ENCODE measurements at regions not wholly inside any gene's neighbourhood (a gene's known extent, or its start where the extent isn't known, plus 50 kb on each side); places are given as distances from the start of the nearest gene placed in this dataset.

DNA sequence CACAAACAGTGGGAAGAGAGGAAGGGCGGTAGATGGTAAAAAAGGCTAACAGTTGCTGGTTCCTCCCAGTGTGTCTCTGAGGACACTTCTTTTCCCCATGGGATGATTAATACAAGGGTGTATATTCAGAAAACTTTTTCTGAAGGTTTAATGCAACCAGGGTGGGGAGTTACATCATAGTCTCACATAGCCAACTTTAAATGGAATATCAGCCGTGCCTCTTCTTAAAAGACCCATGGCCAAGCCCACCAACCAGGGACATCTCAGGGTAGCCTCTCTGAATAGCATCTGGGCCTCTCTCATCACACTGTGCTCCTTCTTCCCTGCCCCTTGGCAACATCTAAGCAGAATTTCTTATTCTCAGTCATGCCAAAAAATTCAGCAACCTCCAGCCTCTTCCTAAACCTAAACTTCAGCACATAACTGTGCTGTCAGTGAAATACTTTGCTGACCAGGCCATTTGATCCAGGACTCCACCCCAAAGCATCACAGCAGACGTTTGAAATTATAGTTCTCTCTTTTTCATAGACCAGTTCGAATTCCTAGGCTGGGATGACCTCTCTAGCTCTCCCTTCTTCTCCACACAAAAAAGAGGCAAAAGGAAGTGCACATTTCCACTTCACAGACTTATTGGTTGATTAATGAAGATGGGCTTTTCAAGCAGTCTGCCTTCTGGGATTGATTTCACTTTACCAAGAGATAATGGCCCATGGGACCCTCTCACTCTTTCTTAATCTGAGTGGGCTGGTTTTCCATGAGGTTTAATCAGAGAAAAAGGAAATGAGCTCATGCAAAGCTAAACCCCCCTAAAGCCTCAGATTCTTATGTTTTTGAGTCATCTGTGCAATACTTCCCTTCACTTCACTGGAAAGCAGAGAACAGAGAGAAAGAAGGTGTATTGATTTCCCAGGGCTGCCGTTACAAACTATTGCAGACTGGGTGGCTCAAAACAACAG, 85.1 kb upstream of the RAI14 start:
- Mint-ChIP-seq H3K27me3 (peaks cover 2% of the 10 kb centered on the region), H3K9me3 (no peaks in the 10 kb centered on the region), H3K4me1 (no peaks in the 10 kb centered on the region), H3K36me3 (ENCODE audit: low read depth) (no peaks in the 10 kb centered on the region), H3K27ac (no peak overlapping the region), H3K4me3 (no peak overlapping the region)
- DNase-seq, result no peak
- POLR2A ChIA-PET, result no interaction called here
- CTCF ChIA-PET, result no interaction called here

- H3K4me3 Mint-ChIP-seq, result no peak overlapping the region
- no peaks in the 10 kb centered on the region for H3K36me3 Mint-ChIP-seq (ENCODE audit: low read depth)
- DNase-seq, result no peak
- ChIA-PET POLR2A (no interaction called here), CTCF (no interaction called here)
- no peaks in the 10 kb centered on the region for H3K9me3 Mint-ChIP-seq
- peaks cover 2% of the 10 kb centered on the region for H3K27me3 Mint-ChIP-seq
- no peak overlapping the region for H3K27ac Mint-ChIP-seq
- no peaks in the 10 kb centered on the region for H3K4me1 Mint-ChIP-seq
Measured at GRCh38 chr5:34571677-34572041, 84.5 kb upstream of the RAI14 start.

DNA sequence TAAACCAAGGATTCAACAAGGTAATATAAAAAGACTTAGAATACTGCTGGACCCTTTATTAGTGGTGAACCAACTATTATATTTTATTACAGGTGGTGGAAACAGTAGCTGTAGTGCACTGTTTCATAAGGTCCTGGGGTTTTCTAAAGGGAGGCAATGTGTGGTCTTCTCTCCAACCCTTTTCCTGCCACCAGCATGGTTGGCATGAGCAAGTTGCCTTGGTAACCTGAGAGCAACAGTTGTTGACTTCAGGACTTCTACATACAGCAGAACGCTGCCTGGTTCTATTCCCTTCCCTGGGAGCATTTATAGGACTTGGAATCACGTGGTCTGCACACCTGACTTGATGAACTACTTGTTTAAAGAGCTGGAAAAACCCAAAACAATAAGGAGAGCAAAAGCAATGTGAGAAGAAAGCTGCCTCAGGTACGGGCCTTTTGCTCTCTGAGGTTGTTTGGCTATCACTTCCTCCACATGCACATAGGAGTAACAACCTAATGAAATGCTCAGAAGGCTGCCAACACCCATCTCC, 81.1 kb upstream of the RAI14 start:
- POLR2A ChIA-PET, result no interaction called here
- H3K4me1 Mint-ChIP-seq, result no peaks in the 10 kb centered on the region
- H3K36me3 Mint-ChIP-seq (ENCODE audit: low read depth), result no peaks in the 10 kb centered on the region
- CTCF ChIA-PET, result no interaction called here
- H3K27me3 Mint-ChIP-seq, result no peaks in the 10 kb centered on the region
- no peak for DNase-seq
- peaks cover 5% of the 10 kb centered on the region for H3K9me3 Mint-ChIP-seq
- H3K27ac Mint-ChIP-seq, result no peak overlapping the region
- H3K4me3 Mint-ChIP-seq, result no peak overlapping the region

GRCh38 chr5:34576891-34577666, 79.0 kb upstream of the RAI14 start:
- Mint-ChIP-seq H3K27me3 (no peaks in the 10 kb centered on the region), H3K4me1 (no peaks in the 10 kb centered on the region), H3K27ac (no peak overlapping the region), H3K9me3 (peaks cover 5% of the 10 kb centered on the region), H3K36me3 (ENCODE audit: low read depth) (no peaks in the 10 kb centered on the region), H3K4me3 (no peak overlapping the region)
- DNase-seq, result no peak
- CTCF ChIA-PET, result no interaction called here
- POLR2A ChIA-PET, result interaction anchor here (0.6 kb wide), 1 partner anchor 592 kb away, joined by 5 read pairs; no protein-coding TSS in a partner anchor

GRCh38 chr5:34578962-34579361, 77.2 kb upstream of the RAI14 start:
- H3K27me3 Mint-ChIP-seq, result peaks cover 4% of the 10 kb centered on the region
- no peak overlapping the region for H3K4me3 Mint-ChIP-seq
- H3K4me1 Mint-ChIP-seq, result peaks cover 3% of the 10 kb centered on the region
- ChIA-PET POLR2A (no interaction called here), CTCF (no interaction called here)
- no peaks in the 10 kb centered on the region for H3K36me3 Mint-ChIP-seq (ENCODE audit: low read depth)
- no peak overlapping the region for H3K27ac Mint-ChIP-seq
- H3K9me3 Mint-ChIP-seq, result peaks cover 5% of the 10 kb centered on the region
- DNase-seq, result no peak

- Mint-ChIP-seq H3K4me1 (peaks cover 3% of the 10 kb centered on the region), H3K27ac (no peak overlapping the region), H3K9me3 (peaks cover 5% of the 10 kb centered on the region), H3K27me3 (peaks cover 4% of the 10 kb centered on the region), H3K4me3 (no peak overlapping the region), H3K36me3 (ENCODE audit: low read depth) (no peaks in the 10 kb centered on the region)
- ChIA-PET POLR2A (no interaction called here), CTCF (no interaction called here)
- DNase-seq, result no peak
Measured at GRCh38 chr5:34580983-34581382, 75.1 kb upstream of the RAI14 start.

DNA sequence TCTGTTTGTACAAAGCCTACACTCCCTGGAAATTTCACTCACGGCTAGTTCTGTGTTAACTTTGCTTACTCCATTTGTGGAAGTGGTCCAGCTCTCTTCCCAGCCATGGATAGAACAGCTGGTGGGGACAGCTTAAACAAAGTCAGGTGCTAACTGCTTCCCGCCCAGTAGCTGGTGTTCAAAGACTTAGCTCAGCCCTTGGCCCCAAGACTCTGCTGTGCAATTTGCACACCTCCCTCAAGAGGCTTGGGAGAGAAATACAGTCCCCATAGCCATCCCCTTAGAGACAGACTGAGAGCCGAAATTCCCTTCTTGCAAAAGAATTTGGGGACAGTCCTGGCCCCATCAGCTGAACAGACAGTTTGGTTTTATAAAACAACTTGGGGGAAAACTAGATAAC, 73.8 kb upstream of the RAI14 start:
- H3K4me3 Mint-ChIP-seq, result no peak overlapping the region
- DNase-seq, result no peak

DNA sequence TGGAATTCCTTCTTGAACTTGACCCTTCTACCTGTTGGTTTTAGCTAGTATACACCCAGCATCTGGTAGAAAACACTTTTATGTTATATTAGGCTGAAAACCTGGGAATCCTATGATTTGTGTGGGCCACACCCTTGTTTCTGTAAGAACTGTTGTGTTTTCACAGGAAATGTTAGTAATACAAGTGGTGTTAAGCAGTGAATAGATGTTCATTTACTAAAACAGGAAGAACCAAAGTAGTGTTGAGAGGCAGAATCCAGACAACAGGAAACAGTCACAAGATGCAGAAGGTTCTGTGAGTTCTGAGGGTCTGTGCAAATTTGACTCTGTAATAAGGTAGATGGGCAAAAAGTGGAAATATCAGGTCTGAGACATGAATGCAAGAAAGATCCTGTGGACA, 73.0 kb upstream of the RAI14 start:
- no peak for DNase-seq
- ChIA-PET CTCF (no interaction called here), POLR2A (no interaction called here)
- H3K4me3 Mint-ChIP-seq, result no peak overlapping the region
- H3K27ac Mint-ChIP-seq, result no peak overlapping the region
- peaks cover 5% of the 10 kb centered on the region for H3K4me1 Mint-ChIP-seq
- H3K36me3 Mint-ChIP-seq (ENCODE audit: low read depth), result no peaks in the 10 kb centered on the region
- peaks cover 5% of the 10 kb centered on the region for H3K9me3 Mint-ChIP-seq
- peaks cover 8% of the 10 kb centered on the region for H3K27me3 Mint-ChIP-seq

More for the DNA sequence above, 73.8 kb upstream of the RAI14 start:
- CTCF ChIA-PET, result no interaction called here
- Mint-ChIP-seq H3K36me3 (ENCODE audit: low read depth) (no peaks in the 10 kb centered on the region), H3K9me3 (peaks cover 5% of the 10 kb centered on the region), H3K27me3 (peaks cover 4% of the 10 kb centered on the region), H3K4me1 (peaks cover 3% of the 10 kb centered on the region), H3K27ac (no peak overlapping the region)
- POLR2A ChIA-PET, result no interaction called here

GRCh38 chr5:34584165-34584564, 72.0 kb upstream of the RAI14 start:
- peaks cover 8% of the 10 kb centered on the region for H3K27me3 Mint-ChIP-seq
- peaks cover 5% of the 10 kb centered on the region for H3K4me1 Mint-ChIP-seq
- no peak overlapping the region for H3K4me3 Mint-ChIP-seq
- ChIA-PET POLR2A (no interaction called here), CTCF (no interaction called here)
- no peaks in the 10 kb centered on the region for H3K9me3 Mint-ChIP-seq
- no peaks in the 10 kb centered on the region for H3K36me3 Mint-ChIP-seq (ENCODE audit: low read depth)
- DNase-seq, result no peak
- no peak overlapping the region for H3K27ac Mint-ChIP-seq

GRCh38 chr5:34585601-34586104, 70.5 kb upstream of the RAI14 start:
- POLR2A ChIA-PET, result no interaction called here
- peaks cover 8% of the 10 kb centered on the region for H3K27me3 Mint-ChIP-seq
- no peaks in the 10 kb centered on the region for H3K36me3 Mint-ChIP-seq (ENCODE audit: low read depth)
- no peaks in the 10 kb centered on the region for H3K9me3 Mint-ChIP-seq
- no peak for DNase-seq
- peaks cover 5% of the 10 kb centered on the region for H3K4me1 Mint-ChIP-seq
- no peak overlapping the region for H3K27ac Mint-ChIP-seq
- H3K4me3 Mint-ChIP-seq, result no peak overlapping the region
- CTCF ChIA-PET, result interaction anchor here (1.2 kb wide), 1 partner anchor 20 kb away, joined by 3 read pairs; no protein-coding TSS in a partner anchor

DNA sequence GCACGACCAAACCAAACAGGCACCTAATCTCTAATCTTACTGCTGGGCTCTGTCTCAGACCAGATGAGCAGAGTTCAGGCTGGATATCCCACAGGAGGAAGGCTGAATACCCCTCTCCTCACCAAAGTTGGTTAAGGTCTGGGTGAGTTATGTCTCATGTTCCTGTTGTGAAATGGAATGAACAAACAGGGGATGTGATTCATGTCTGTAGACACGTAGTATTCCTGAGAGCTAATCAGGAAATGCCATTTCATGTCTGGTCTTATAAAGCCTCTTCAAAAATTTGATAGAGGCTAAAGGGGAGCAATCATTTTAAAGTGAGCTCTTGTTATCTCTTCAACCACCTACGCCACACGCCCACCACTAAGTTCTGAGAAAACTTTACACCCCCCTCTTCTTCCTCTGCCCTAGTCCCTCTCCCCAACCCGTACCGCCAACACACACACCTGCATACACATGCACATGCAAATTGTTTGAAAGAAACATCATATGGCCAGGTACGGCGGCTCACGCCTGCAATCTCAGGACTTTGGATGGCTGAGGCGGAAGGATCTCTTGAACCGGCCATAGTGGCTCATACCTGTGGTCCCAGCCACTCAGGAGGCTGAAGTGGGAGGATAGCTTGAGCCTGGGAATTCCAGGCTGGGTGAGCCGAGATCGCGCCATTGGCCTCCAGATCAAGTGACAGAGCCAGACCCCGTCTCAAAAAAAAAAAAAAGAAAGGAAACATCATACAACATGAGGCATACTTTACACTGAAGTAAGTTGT, 69.8 kb upstream of the RAI14 start:
- ChIA-PET POLR2A (no interaction called here), CTCF (interaction anchor here (1.2 kb wide), 1 partner anchor 20 kb away, joined by 3 read pairs; no protein-coding TSS in a partner anchor)
- no peak for DNase-seq
- H3K9me3 Mint-ChIP-seq, result no peaks in the 10 kb centered on the region
- no peaks in the 10 kb centered on the region for H3K36me3 Mint-ChIP-seq (ENCODE audit: low read depth)
- peaks cover 8% of the 10 kb centered on the region for H3K27me3 Mint-ChIP-seq
- H3K27ac Mint-ChIP-seq, result no peak overlapping the region
- peaks cover 5% of the 10 kb centered on the region for H3K4me1 Mint-ChIP-seq
- H3K4me3 Mint-ChIP-seq, result no peak overlapping the region

GRCh38 chr5:34587355-34588241, 68.5 kb upstream of the RAI14 start:
- Mint-ChIP-seq H3K27ac (no peak overlapping the region), H3K4me3 (no peak overlapping the region), H3K4me1 (peaks cover 5% of the 10 kb centered on the region), H3K27me3 (peaks cover 6% of the 10 kb centered on the region), H3K36me3 (ENCODE audit: low read depth) (no peaks in the 10 kb centered on the region), H3K9me3 (no peaks in the 10 kb centered on the region)
- POLR2A ChIA-PET, result no interaction called here
- DNase-seq, result no peak
- CTCF ChIA-PET, result no interaction called here

All from activated CD4-positive, alpha-beta T cell treated with anti-CD3 and anti-CD28 coated beads, Interleukin-2, amount 10 ng/mL, durations not matched to agents 7 days and 5 days (primary cell).